ENCODE measurements at regions not wholly inside any gene's neighbourhood (a gene's known extent, or its start where the extent isn't known, plus 50 kb on each side); places are given as distances from the start of the nearest gene placed in this dataset.

DNA sequence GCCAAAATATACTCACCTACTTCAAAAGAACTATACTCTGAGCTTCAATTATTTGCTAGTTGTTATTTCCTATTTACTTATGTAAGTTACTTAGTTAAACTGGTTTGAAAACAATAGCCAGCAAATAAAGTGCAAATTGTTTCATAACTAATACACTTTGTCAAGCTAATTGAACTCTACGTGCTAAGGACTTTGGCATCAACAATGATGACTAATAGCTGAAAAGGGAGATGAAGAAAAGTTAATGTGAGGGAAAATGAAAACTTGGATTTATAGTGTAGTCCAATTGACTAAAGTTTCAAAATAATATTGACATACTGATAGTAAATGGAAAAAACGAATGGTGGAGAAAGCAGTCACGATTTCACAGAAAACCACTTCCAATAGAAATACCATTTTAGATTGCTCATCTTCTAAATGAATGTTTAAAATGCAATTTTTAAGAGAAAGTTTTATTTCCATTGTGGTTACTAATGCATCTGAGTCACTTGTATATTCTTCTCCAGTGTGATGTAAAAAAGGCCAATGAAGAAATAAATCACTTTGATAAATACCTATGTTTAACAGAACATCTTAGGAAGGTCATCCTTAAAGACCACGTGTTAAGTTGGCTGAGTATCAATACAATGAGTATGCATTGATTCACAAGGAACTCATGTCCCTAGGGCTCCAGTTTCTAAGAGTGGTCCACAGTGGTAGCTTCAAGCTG is 455.2 kb downstream of the LTN1 start:
- ChIA-PET POLR2A (ENCODE audit: low non-redundant PET) (no interaction called here), CTCF (no interaction called here)
- DNase-seq (ENCODE audit: low spot score), result no peak
- Histone ChIP-seq H3K4me3 (ENCODE audit: low read depth, low read length, poor library complexity, severe bottlenecking) (no peak overlapping the region), H3K27ac (ENCODE audit: low read depth, low read length, poor library complexity, severe bottlenecking) (no peak overlapping the region), H3K9me3 (ENCODE audit: low read depth, low read length, poor library complexity, severe bottlenecking) (no peaks in the 10 kb centered on the region), H3K36me3 (ENCODE audit: insufficient read depth, low read length, poor library complexity, severe bottlenecking) (no peaks in the 10 kb centered on the region), H3K4me1 (ENCODE audit: insufficient read depth, low read length, poor library complexity, severe bottlenecking) (no peaks in the 10 kb centered on the region), H3K27me3 (replicated peaks; ENCODE audit: insufficient read depth, low read depth, low read length, poor library complexity) (no peaks in the 10 kb centered on the region)
- intact Hi-C loops (cut with micrococcal nuclease; ENCODE audit: unreplicated experiment), result no loop called here
- no TSS peak for BruUV-seq (replicated peaks)
- TF ChIP-seq CTCF (conservative IDR thresholded peaks at IDR 0.05; ENCODE audit: low read depth, low read length) (no peak), EZH2 (IDR thresholded peaks at IDR 0.05; ENCODE audit: borderline replicate concordance, low read depth, low read length, poor library complexity, severe bottlenecking) (no peak)

- intact Hi-C loops (cut with micrococcal nuclease; ENCODE audit: unreplicated experiment), result no loop called here
- no peak for DNase-seq (ENCODE audit: low spot score)
- no peaks in the 10 kb centered on the region for H3K27me3 ChIP-seq (replicated peaks; ENCODE audit: insufficient read depth, low read depth, low read length, poor library complexity)
- no peaks in the 10 kb centered on the region for H3K9me3 ChIP-seq (ENCODE audit: low read depth, low read length, poor library complexity, severe bottlenecking)
- ChIA-PET POLR2A (ENCODE audit: low non-redundant PET) (no interaction called here), CTCF (no interaction called here)
- H3K4me1 ChIP-seq (ENCODE audit: insufficient read depth, low read length, poor library complexity, severe bottlenecking), result no peaks in the 10 kb centered on the region
- no peaks in the 10 kb centered on the region for H3K36me3 ChIP-seq (ENCODE audit: insufficient read depth, low read length, poor library complexity, severe bottlenecking)
- no peak overlapping the region for H3K27ac ChIP-seq (ENCODE audit: low read depth, low read length, poor library complexity, severe bottlenecking)
- H3K4me3 ChIP-seq (ENCODE audit: low read depth, low read length, poor library complexity, severe bottlenecking), result no peak overlapping the region
- BruUV-seq (replicated peaks), result no TSS peak
- TF ChIP-seq EZH2 (IDR thresholded peaks at IDR 0.05; ENCODE audit: borderline replicate concordance, low read depth, low read length, poor library complexity, severe bottlenecking) (no peak), CTCF (conservative IDR thresholded peaks at IDR 0.05; ENCODE audit: low read depth, low read length) (no peak)
Measured at GRCh38 chr21:28532446-28532845, 460.2 kb downstream of the LTN1 start.

- CTCF ChIA-PET, result no interaction called here
- no peak for DNase-seq (ENCODE audit: low spot score)
Measured at GRCh38 chr21:28523367-28523766, 469.3 kb downstream of the LTN1 start.

More at GRCh38 chr21:28523367-28523766, 469.3 kb downstream of the LTN1 start:
- Histone ChIP-seq H3K27me3 (replicated peaks; ENCODE audit: insufficient read depth, low read depth, low read length, poor library complexity) (no peaks in the 10 kb centered on the region), H3K36me3 (ENCODE audit: insufficient read depth, low read length, poor library complexity, severe bottlenecking) (no peaks in the 10 kb centered on the region), H3K9me3 (ENCODE audit: low read depth, low read length, poor library complexity, severe bottlenecking) (no peaks in the 10 kb centered on the region), H3K27ac (ENCODE audit: low read depth, low read length, poor library complexity, severe bottlenecking) (no peak overlapping the region), H3K4me1 (ENCODE audit: insufficient read depth, low read length, poor library complexity, severe bottlenecking) (no peaks in the 10 kb centered on the region), H3K4me3 (ENCODE audit: low read depth, low read length, poor library complexity, severe bottlenecking) (no peak overlapping the region)
- no peak for TF ChIP-seq CTCF (conservative IDR thresholded peaks at IDR 0.05; ENCODE audit: low read depth, low read length)
- TF ChIP-seq EZH2 (IDR thresholded peaks at IDR 0.05; ENCODE audit: borderline replicate concordance, low read depth, low read length, poor library complexity, severe bottlenecking), result no peak
- BruUV-seq (replicated peaks), result no TSS peak
- POLR2A ChIA-PET (ENCODE audit: low non-redundant PET), result no interaction called here
- intact Hi-C loops (cut with micrococcal nuclease; ENCODE audit: unreplicated experiment), result no loop called here

Data from A673 (cell line).